Gastroesophageal sphincter (tissue), 3 donors: ENCODE measurements at regions not wholly inside any gene's neighbourhood (a gene's known extent, or its start where the extent isn't known, plus 50 kb on each side); places are given as distances from the start of the nearest gene placed in this dataset.

ENCODE experiments used
- POLR2A ChIP-seq, 2 donors: fragments of 450-650 bp; IDR thresholded peaks; one replicate each; pipeline ENCODE4 v1.6.1; 2017; ENCODE audit warnings: antibody characterized with exemption in 2 of 2, mild to moderate bottlenecking in 2 of 2, moderate library complexity in 1 of 2
- TF ChIP-seq, protein P1 (sequence below), 4 experiments: fragments of 200-600 bp in 2 of 4; fragments of 450-650 bp in 2 of 4; sonication (generic) in 1 of 4; IDR thresholded peaks; one replicate each; pipeline ENCODE4 v1.5.1; 2017 to 2019; ENCODE audit warnings: antibody characterized with exemption in 4 of 4, mild to moderate bottlenecking in 2 of 4, moderate library complexity in 2 of 4

GRCh38 chr6:84835340-84835739 lies 70.9 kb upstream of the TBX18 start:
- TF ChIP-seq, protein P1, sequence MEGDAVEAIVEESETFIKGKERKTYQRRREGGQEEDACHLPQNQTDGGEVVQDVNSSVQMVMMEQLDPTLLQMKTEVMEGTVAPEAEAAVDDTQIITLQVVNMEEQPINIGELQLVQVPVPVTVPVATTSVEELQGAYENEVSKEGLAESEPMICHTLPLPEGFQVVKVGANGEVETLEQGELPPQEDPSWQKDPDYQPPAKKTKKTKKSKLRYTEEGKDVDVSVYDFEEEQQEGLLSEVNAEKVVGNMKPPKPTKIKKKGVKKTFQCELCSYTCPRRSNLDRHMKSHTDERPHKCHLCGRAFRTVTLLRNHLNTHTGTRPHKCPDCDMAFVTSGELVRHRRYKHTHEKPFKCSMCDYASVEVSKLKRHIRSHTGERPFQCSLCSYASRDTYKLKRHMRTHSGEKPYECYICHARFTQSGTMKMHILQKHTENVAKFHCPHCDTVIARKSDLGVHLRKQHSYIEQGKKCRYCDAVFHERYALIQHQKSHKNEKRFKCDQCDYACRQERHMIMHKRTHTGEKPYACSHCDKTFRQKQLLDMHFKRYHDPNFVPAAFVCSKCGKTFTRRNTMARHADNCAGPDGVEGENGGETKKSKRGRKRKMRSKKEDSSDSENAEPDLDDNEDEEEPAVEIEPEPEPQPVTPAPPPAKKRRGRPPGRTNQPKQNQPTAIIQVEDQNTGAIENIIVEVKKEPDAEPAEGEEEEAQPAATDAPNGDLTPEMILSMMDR (IDR thresholded peaks at IDR 0.05): no peak
- no peak for TF ChIP-seq POLR2A (IDR thresholded peaks at IDR 0.05)
